ENCODE measurements at regions not wholly inside any gene's neighbourhood (a gene's known extent, or its start where the extent isn't known, plus 50 kb on each side); places are given as distances from the start of the nearest gene placed in this dataset.
"Not testable (repeated sequence)": the region's sequence is repeated elsewhere in the genome, so short reads cannot be mapped to it uniquely, and the experiment has no call there.

GRCh38 chr12:19614601-19615383 lies 175.5 kb downstream of the AEBP2 start:
- Mint-ChIP-seq H3K9me3 (peaks cover 0 to 4% (median 0%) of the 10 kb centered on the region in 7 donors), H3K36me3 (peaks cover 12% of the 10 kb centered on the region), H3K4me1 (peaks cover 0 to 3% (median 1%) of the 10 kb centered on the region in 4 donors), H3K27ac (no peak overlapping the region), H3K27me3 (no peaks in the 10 kb centered on the region), H3K4me3 (no peak overlapping the region)
- Histone ChIP-seq H3K27ac (ENCODE audit: insufficient read depth, low read length, poor library complexity, severe bottlenecking) (no peak overlapping the region), H3K9me3 (ENCODE audit: control insufficient read depth in 2 of 2, low read length in 2 of 2) (no peaks in the 10 kb centered on the region), H3K36me3 (ENCODE audit: control insufficient read depth, insufficient read depth, low read length) (no peaks in the 10 kb centered on the region), H3K27me3 (ENCODE audit: control insufficient read depth, insufficient read depth, low read length) (no peaks in the 10 kb centered on the region), H3K4me1 (ENCODE audit: control insufficient read depth, insufficient read depth, low read length, poor library complexity, severe bottlenecking) (no peaks in the 10 kb centered on the region), H3K4me3 (ENCODE audit: low read depth, low read length) (no peak overlapping the region)
- no peak for ATAC-seq (ENCODE audit: low read depth in 2 of 2)
- no peak for DNase-seq

- H3K4me1 ChIP-seq (ENCODE audit: control insufficient read depth, insufficient read depth, low read length, poor library complexity, severe bottlenecking) = no peaks in the 10 kb centered on the region
- DNase-seq = no peak
- no peaks in the 10 kb centered on the region for H3K36me3 ChIP-seq (ENCODE audit: control insufficient read depth, insufficient read depth, low read length)
- Mint-ChIP-seq H3K9me3 (peaks cover 0 to 3% (median 0%) of the 10 kb centered on the region in 7 donors), H3K4me3 (no peak overlapping the region), H3K27me3 (no peaks in the 10 kb centered on the region), H3K27ac (no peak overlapping the region), H3K4me1 (peaks cover 0 to 3% (median 1%) of the 10 kb centered on the region in 4 donors), H3K36me3 (peaks cover 12% of the 10 kb centered on the region)
- H3K9me3 ChIP-seq (ENCODE audit: control insufficient read depth in 2 of 2, low read length in 2 of 2) = no peaks in the 10 kb centered on the region
- no peak overlapping the region for H3K4me3 ChIP-seq (ENCODE audit: low read depth, low read length)
- no peak overlapping the region for H3K27ac ChIP-seq (ENCODE audit: insufficient read depth, low read length, poor library complexity, severe bottlenecking)
- ATAC-seq (ENCODE audit: low read depth in 2 of 2) = no peak
- no peaks in the 10 kb centered on the region for H3K27me3 ChIP-seq (ENCODE audit: control insufficient read depth, insufficient read depth, low read length)
These were observed 176.1 kb downstream of the AEBP2 start for GRCh38 chr12:19615384-19615725.

GRCh38 chr12:19616781-19617180 lies 177.5 kb downstream of the AEBP2 start:
- Mint-ChIP-seq H3K4me1 (peaks cover 0 to 3% (median 1%) of the 10 kb centered on the region in 4 donors), H3K36me3 (peaks cover 8% of the 10 kb centered on the region), H3K4me3 (peak overlapping the region in 1 of 4 donors; percentile 27), H3K9me3 (peaks cover 0 to 1% (median 0%) of the 10 kb centered on the region in 7 donors), H3K27ac (no peak overlapping the region), H3K27me3 (no peaks in the 10 kb centered on the region)
- H3K9me3 ChIP-seq (ENCODE audit: control insufficient read depth in 2 of 2, low read length in 2 of 2) = no peaks in the 10 kb centered on the region
- no peaks in the 10 kb centered on the region for H3K27me3 ChIP-seq (ENCODE audit: control insufficient read depth, insufficient read depth, low read length)
- H3K36me3 ChIP-seq (ENCODE audit: control insufficient read depth, insufficient read depth, low read length) = no peaks in the 10 kb centered on the region
- DNase-seq (no peak), ATAC-seq (ENCODE audit: low read depth in 2 of 2) (no peak)
- H3K27ac ChIP-seq (ENCODE audit: insufficient read depth, low read length, poor library complexity, severe bottlenecking) = no peak overlapping the region
- no peak overlapping the region for H3K4me3 ChIP-seq (ENCODE audit: low read depth, low read length)
- no peaks in the 10 kb centered on the region for H3K4me1 ChIP-seq (ENCODE audit: control insufficient read depth, insufficient read depth, low read length, poor library complexity, severe bottlenecking)

GRCh38 chr12:19620222-19620621 lies 180.9 kb downstream of the AEBP2 start:
- Histone ChIP-seq H3K27me3 (ENCODE audit: control insufficient read depth, insufficient read depth, low read length) (no peaks in the 10 kb centered on the region), H3K9me3 (ENCODE audit: control insufficient read depth in 2 of 2, low read length in 2 of 2) (no peaks in the 10 kb centered on the region), H3K36me3 (ENCODE audit: control insufficient read depth, insufficient read depth, low read length) (no peaks in the 10 kb centered on the region), H3K4me1 (ENCODE audit: control insufficient read depth, insufficient read depth, low read length, poor library complexity, severe bottlenecking) (no peaks in the 10 kb centered on the region), H3K27ac (ENCODE audit: insufficient read depth, low read length, poor library complexity, severe bottlenecking) (no peak overlapping the region), H3K4me3 (ENCODE audit: low read depth, low read length) (no peak overlapping the region)
- H3K4me1 Mint-ChIP-seq = peaks cover 0 to 3% (median 1%) of the 10 kb centered on the region in 4 donors
- H3K4me3 Mint-ChIP-seq = no peak overlapping the region
- no peaks in the 10 kb centered on the region for H3K27me3 Mint-ChIP-seq
- ATAC-seq (ENCODE audit: low read depth in 2 of 2) (no peak), DNase-seq (no peak)
- H3K9me3 Mint-ChIP-seq = peaks cover 0 to 5% (median 0%) of the 10 kb centered on the region in 7 donors
- H3K27ac Mint-ChIP-seq = no peak overlapping the region
- no peaks in the 10 kb centered on the region for H3K36me3 Mint-ChIP-seq

- Mint-ChIP-seq H3K4me1 (no peaks in the 10 kb centered on the region), H3K27ac (no peak overlapping the region), H3K36me3 (peaks cover 6% of the 10 kb centered on the region), H3K9me3 (peaks cover 0 to 5% (median 0%) of the 10 kb centered on the region in 7 donors), H3K4me3 (no peak overlapping the region), H3K27me3 (no peaks in the 10 kb centered on the region)
- H3K4me1 ChIP-seq (ENCODE audit: control insufficient read depth, insufficient read depth, low read length, poor library complexity, severe bottlenecking) = no peaks in the 10 kb centered on the region
- H3K36me3 ChIP-seq (ENCODE audit: control insufficient read depth, insufficient read depth, low read length) = no peaks in the 10 kb centered on the region
- H3K9me3 ChIP-seq (ENCODE audit: control insufficient read depth in 2 of 2, low read length in 2 of 2) = no peaks in the 10 kb centered on the region
- no peak for DNase-seq
- H3K27me3 ChIP-seq (ENCODE audit: control insufficient read depth, insufficient read depth, low read length) = no peaks in the 10 kb centered on the region
- no peak overlapping the region for H3K27ac ChIP-seq (ENCODE audit: insufficient read depth, low read length, poor library complexity, severe bottlenecking)
- H3K4me3 ChIP-seq (ENCODE audit: low read depth, low read length) = no peak overlapping the region
- ATAC-seq (ENCODE audit: low read depth in 2 of 2) = no peak
These were observed 184.6 kb downstream of the AEBP2 start for GRCh38 chr12:19623751-19624399.

- no peaks in the 10 kb centered on the region for H3K9me3 ChIP-seq (ENCODE audit: control insufficient read depth in 2 of 2, low read length in 2 of 2)
- no peak overlapping the region for H3K27ac ChIP-seq (ENCODE audit: insufficient read depth, low read length, poor library complexity, severe bottlenecking)
- ATAC-seq (ENCODE audit: low read depth in 2 of 2) (no peak), DNase-seq (no peak)
- no peaks in the 10 kb centered on the region for H3K4me1 ChIP-seq (ENCODE audit: control insufficient read depth, insufficient read depth, low read length, poor library complexity, severe bottlenecking)
- Mint-ChIP-seq H3K9me3 (peaks cover 0 to 5% (median 0%) of the 10 kb centered on the region in 7 donors), H3K27ac (no peak overlapping the region), H3K4me3 (no peak overlapping the region), H3K4me1 (no peaks in the 10 kb centered on the region), H3K27me3 (no peaks in the 10 kb centered on the region), H3K36me3 (peaks cover 10% of the 10 kb centered on the region)
- no peak overlapping the region for H3K4me3 ChIP-seq (ENCODE audit: low read depth, low read length)
- no peaks in the 10 kb centered on the region for H3K27me3 ChIP-seq (ENCODE audit: control insufficient read depth, insufficient read depth, low read length)
- no peaks in the 10 kb centered on the region for H3K36me3 ChIP-seq (ENCODE audit: control insufficient read depth, insufficient read depth, low read length)
These were observed 185.2 kb downstream of the AEBP2 start for GRCh38 chr12:19624491-19624890.

GRCh38 chr12:19625551-19625950 lies 186.3 kb downstream of the AEBP2 start:
- H3K27ac ChIP-seq (ENCODE audit: insufficient read depth, low read length, poor library complexity, severe bottlenecking); ATAC-seq (ENCODE audit: low read depth in 2 of 2); H3K9me3 ChIP-seq (ENCODE audit: control insufficient read depth in 2 of 2, low read length in 2 of 2); H3K4me3 Mint-ChIP-seq; H3K4me1 ChIP-seq (ENCODE audit: control insufficient read depth, insufficient read depth, low read length, poor library complexity, severe bottlenecking); H3K27ac Mint-ChIP-seq; H3K4me1 Mint-ChIP-seq; H3K9me3 Mint-ChIP-seq; H3K4me3 ChIP-seq (ENCODE audit: low read depth, low read length); H3K27me3 Mint-ChIP-seq; DNase-seq; H3K27me3 ChIP-seq (ENCODE audit: control insufficient read depth, insufficient read depth, low read length); H3K36me3 ChIP-seq (ENCODE audit: control insufficient read depth, insufficient read depth, low read length): not testable (repeated sequence)
- H3K36me3 Mint-ChIP-seq = peaks cover 10% of the 10 kb centered on the region

GRCh38 chr12:19627719-19628118 lies 188.4 kb downstream of the AEBP2 start:
- H3K27me3 Mint-ChIP-seq = no peaks in the 10 kb centered on the region
- H3K36me3 Mint-ChIP-seq = peaks cover 10% of the 10 kb centered on the region
- no peak overlapping the region for H3K4me3 ChIP-seq (ENCODE audit: low read depth, low read length)
- no peak overlapping the region for H3K27ac ChIP-seq (ENCODE audit: insufficient read depth, low read length, poor library complexity, severe bottlenecking)
- H3K4me3 Mint-ChIP-seq = no peak overlapping the region
- H3K9me3 ChIP-seq (ENCODE audit: control insufficient read depth in 2 of 2, low read length in 2 of 2) = no peaks in the 10 kb centered on the region
- peaks cover 0 to 2% (median 0%) of the 10 kb centered on the region in 4 donors for H3K4me1 Mint-ChIP-seq
- H3K36me3 ChIP-seq (ENCODE audit: control insufficient read depth, insufficient read depth, low read length) = no peaks in the 10 kb centered on the region
- H3K4me1 ChIP-seq (ENCODE audit: control insufficient read depth, insufficient read depth, low read length, poor library complexity, severe bottlenecking) = no peaks in the 10 kb centered on the region
- ATAC-seq (ENCODE audit: low read depth in 2 of 2) (no peak), DNase-seq (no peak)
- H3K27me3 ChIP-seq (ENCODE audit: control insufficient read depth, insufficient read depth, low read length) = no peaks in the 10 kb centered on the region
- no peak overlapping the region for H3K27ac Mint-ChIP-seq
- H3K9me3 Mint-ChIP-seq = peaks cover 0 to 5% (median 0%) of the 10 kb centered on the region in 7 donors

Measured in CD4-positive, CD25-positive, alpha-beta regulatory T cell (primary cell).